ENCODE measurements at regions not wholly inside any gene's neighbourhood (a gene's known extent, or its start where the extent isn't known, plus 50 kb on each side); places are given as distances from the start of the nearest gene placed in this dataset.

GRCh38 chr6:113089056-113089455, 741.9 kb downstream of the RFPL4B start:
- DNase-seq (ENCODE audit: low read depth in 2 of 2) = no peak

DNA sequence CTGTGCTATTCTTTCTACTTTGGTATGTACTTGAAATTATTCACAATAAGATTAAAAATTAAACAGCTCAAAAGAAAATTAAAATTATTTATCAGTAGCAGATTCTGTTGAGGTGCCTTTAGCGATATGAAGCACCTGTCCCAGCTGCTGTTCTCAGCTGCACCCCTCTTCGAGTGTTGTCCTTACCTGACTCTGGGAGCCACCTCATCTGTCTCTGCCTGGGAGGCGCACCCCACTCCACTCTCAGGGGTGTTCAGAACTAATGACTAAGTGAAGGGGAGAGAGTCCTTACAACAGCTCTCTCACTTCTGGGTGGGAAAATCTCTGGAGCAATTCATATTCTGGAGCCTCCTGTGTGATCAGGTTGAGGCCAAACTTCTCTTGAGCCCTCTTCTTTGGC, 745.7 kb downstream of the RFPL4B start:
- DNase-seq (ENCODE audit: low read depth in 2 of 2) = no peak

DNA sequence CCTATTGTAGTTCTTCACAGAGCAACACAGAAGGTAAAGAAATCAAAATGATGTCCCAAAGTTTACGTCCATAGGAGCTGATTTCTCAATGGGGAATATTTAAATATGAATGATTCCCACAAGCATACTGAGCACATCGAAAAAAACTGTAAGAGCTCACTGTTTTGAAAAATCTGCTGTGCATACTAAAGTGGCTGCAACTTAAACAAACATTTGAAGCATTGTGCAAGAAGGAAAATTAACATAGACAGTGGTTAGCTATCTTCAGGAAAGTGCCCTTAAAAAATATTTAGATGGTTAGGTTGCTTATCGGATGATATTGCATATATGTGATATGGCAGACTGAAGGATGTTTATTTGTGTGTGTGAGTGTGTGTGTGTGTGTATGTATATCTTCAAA, 747.6 kb downstream of the RFPL4B start:
- no peak for DNase-seq (ENCODE audit: low read depth in 2 of 2)

DNA sequence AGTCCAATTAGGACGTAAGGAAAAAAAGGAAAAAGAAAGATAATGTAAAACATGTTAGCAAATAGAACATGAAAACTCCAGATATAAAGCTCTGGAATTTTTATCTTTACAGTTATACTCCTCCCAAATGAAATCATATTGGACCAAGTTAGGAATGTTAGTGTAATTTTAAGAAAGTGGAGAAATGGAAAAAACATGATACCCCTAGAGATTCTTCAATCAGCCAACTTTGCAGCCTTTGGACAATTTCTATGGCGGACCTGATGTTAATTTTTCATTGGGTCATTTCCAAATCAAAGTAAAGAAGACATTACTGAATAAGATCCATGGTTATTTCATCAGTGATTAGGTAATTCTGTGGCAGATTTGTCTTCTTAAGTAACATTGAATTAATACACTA, 748.7 kb downstream of the RFPL4B start:
- DNase-seq (ENCODE audit: low read depth in 2 of 2) = no peak

- DNase-seq (ENCODE audit: low read depth in 2 of 2) = no peak
Measured at GRCh38 chr6:113102761-113103160, 754.4 kb upstream of the MARCKS start.

GRCh38 chr6:113103634-113104361, 753.3 kb upstream of the MARCKS start:
- DNase-seq (ENCODE audit: low read depth in 2 of 2) = no peak

GRCh38 chr6:113104541-113104940, 752.6 kb upstream of the MARCKS start:
- no peak for DNase-seq (ENCODE audit: low read depth in 2 of 2)

GRCh38 chr6:113104951-113105350, 752.2 kb upstream of the MARCKS start:
- no peak for DNase-seq (ENCODE audit: low read depth in 2 of 2)

GRCh38 chr6:113110211-113110610, 746.9 kb upstream of the MARCKS start:
- DNase-seq (ENCODE audit: low read depth in 2 of 2) = no peak

GRCh38 chr6:113111550-113111949, 745.6 kb upstream of the MARCKS start:
- no peak for DNase-seq (ENCODE audit: low read depth in 2 of 2)

DNA sequence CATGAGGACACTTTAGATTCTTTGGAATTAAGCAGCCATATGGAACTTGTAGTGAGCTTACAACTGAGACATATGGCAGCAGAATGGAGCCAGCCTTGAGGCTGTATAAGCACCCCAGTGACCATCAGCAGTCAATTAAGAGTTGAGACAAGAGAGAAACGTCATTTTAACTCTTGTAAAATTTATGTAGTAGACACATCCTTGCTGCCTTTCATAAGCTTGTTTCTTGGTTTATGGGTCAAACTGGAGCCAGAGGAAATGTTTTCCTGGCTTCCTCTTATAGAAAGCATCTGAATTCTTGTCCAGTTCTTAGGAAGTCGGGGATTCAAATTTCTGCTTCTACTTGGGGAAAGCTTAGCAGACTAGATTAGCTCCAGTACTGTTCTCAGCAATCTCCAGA, 745.1 kb upstream of the MARCKS start:
- no peak for DNase-seq (ENCODE audit: low read depth in 2 of 2)

- DNase-seq (ENCODE audit: low read depth in 2 of 2) = no peak
Measured at GRCh38 chr6:113115196-113115595, 741.9 kb upstream of the MARCKS start.

DNA sequence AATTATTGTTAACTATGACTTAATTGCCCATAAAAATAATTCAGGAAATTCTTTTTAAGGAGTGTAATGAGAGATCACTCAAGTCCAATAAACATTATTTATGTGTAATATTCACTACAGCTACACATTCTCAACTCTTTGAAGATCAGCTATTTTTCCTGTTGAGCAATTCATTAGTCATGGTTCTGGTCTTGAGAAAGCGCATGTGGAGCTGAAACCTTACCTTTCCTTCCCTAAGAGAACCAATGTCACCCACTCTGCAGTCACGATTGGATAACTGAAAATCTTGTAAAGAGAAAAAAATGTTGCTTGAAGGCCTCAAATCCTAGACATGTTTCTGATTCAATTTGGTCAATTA, 736.9 kb upstream of the MARCKS start:
- no peak for DNase-seq (ENCODE audit: low read depth in 2 of 2)

DNA sequence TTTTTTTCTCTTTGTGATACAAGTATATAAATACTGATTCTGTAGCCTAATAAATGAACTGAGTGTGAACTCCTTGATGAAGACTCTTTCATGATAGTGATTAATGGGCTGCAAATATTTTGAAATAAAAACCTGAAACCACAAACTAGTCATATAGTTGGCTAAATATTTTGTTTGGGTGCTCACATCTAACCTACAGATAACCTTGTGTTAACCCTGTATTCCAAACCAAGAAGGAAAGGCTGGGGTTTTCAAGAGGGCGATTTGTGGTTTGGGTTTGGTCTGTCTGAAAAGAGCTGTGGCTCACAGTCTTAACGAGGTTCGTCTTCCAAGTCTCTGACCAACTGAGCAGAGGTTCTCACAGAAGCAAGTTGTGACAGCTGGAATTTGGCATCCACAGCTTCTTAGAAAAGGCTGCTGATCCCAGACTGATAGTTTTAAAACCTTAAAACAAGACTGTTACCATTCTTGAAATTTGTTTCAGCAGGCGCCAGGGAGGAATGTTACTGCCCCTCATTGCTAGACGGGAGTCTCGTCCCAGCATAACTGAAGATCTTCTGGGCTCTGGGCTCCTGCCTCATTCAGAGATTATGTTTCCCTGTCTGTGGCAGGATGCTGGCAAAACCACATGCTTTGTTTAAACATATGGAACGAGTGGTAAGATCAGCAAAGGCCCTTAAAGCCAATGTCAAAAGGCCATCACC, 736.4 kb upstream of the MARCKS start:
- DNase-seq (ENCODE audit: low read depth in 2 of 2) = no peak

- no peak for DNase-seq (ENCODE audit: low read depth in 2 of 2)
Measured at GRCh38 chr6:113121571-113121970, 735.6 kb upstream of the MARCKS start.

DNA sequence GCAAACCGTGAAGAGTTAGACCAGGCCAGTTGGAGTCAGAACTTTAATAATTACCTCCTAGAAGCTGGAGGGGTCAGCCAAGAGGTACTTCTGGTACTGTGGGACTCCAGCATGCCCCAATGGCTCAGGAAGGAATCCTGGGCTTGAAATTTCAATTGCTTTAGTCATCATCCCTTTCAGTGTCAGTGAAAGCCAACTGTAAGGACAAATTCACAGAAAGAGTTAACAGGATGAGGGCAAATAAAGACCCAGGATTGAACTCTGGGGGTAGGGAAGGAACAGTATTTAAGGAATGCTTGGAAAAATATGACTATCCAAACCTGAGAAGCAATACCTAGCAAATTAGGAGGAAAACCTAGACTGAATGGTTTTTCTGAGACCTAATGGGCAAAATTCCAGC, 735.1 kb upstream of the MARCKS start:
- no peak for DNase-seq (ENCODE audit: low read depth in 2 of 2)

- DNase-seq (ENCODE audit: low read depth in 2 of 2) = no peak
Measured at GRCh38 chr6:113125626-113126025, 731.5 kb upstream of the MARCKS start.

GRCh38 chr6:113127786-113128419, 729.2 kb upstream of the MARCKS start:
- no peak for DNase-seq (ENCODE audit: low read depth in 2 of 2)

- no peak for DNase-seq (ENCODE audit: low read depth in 2 of 2)
Measured at GRCh38 chr6:113128661-113129060, 728.5 kb upstream of the MARCKS start.

GRCh38 chr6:113129991-113130390, 727.2 kb upstream of the MARCKS start:
- DNase-seq (ENCODE audit: low read depth in 2 of 2) = no peak

GRCh38 chr6:113137426-113137825, 719.7 kb upstream of the MARCKS start:
- DNase-seq (ENCODE audit: low read depth in 2 of 2) = no peak

- DNase-seq (ENCODE audit: low read depth in 2 of 2) = no peak
Measured at GRCh38 chr6:113140721-113141120, 716.4 kb upstream of the MARCKS start.

DNA sequence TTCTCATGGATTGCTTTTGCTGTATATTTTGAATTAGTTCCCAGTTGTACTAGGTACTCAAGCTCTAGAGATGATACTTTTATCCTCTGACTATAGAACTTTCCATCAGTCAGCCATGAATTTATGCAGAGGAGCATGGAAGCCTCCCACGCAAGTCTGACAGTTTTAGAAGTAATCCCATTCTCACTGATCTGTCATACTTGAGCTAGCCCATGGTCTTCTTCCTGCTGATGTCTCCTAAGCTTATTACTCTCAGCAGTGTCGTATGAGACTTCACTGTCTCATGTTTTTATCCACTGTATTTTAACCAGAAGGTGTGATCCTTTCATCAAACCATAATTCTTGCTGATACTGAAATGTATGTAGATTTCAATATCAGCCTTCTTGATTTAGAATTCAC, 715.2 kb upstream of the MARCKS start:
- DNase-seq (ENCODE audit: low read depth in 2 of 2) = no peak

Measured in stimulated activated CD8-positive, alpha-beta memory T cell treated with anti-CD3 and anti-CD28 coated beads, Interleukin-7, amount 100 ng/mL, for 4 hours (primary cell).